ENCODE measurements at regions not wholly inside any gene's neighbourhood (a gene's known extent, or its start where the extent isn't known, plus 50 kb on each side); places are given as distances from the start of the nearest gene placed in this dataset.

DNA sequence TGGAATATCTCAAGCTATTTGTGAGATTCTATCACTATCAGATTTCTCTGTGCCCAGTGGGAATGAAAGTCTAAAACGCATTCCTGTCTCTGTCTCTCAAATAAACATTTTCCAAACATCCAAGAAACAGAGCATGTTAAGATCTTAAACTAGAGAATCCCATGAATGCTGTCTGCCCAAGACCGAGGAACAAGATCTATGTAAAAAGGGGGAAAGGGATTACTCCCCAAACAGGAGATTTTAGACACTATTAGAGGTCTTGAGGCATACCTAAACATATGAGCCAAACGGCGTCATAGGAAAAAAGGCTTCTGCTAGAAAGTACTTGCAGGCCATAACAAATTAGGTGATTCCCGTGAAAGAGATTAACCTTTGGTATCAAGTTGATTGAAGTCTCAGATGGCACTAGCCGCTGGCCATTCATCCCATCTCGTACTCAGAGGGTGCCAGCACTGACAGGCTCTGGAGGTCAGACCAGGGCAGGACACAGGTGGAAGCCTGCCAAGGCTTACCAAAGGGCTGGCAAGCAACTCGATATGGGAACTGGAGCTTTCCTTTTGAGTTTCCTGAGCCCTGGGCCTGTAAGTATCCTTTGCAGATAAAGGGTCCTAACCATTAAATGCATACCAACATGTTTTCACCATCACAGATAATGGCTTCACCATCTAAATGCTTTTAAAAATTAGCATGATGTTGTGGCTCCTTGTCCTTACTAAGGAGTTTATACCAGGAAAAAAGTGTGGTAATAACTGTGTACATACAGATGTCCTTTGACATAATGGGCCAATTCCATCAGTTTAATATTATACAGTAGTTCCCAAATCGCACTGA, 225.2 kb downstream of the FOXO1 start:
- TF ChIP-seq, protein P1, sequence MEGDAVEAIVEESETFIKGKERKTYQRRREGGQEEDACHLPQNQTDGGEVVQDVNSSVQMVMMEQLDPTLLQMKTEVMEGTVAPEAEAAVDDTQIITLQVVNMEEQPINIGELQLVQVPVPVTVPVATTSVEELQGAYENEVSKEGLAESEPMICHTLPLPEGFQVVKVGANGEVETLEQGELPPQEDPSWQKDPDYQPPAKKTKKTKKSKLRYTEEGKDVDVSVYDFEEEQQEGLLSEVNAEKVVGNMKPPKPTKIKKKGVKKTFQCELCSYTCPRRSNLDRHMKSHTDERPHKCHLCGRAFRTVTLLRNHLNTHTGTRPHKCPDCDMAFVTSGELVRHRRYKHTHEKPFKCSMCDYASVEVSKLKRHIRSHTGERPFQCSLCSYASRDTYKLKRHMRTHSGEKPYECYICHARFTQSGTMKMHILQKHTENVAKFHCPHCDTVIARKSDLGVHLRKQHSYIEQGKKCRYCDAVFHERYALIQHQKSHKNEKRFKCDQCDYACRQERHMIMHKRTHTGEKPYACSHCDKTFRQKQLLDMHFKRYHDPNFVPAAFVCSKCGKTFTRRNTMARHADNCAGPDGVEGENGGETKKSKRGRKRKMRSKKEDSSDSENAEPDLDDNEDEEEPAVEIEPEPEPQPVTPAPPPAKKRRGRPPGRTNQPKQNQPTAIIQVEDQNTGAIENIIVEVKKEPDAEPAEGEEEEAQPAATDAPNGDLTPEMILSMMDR (tag by site-specific recombination; IDR thresholded peaks at IDR 0.05) = no peak
- TF ChIP-seq ZNF600 (tag by site-specific recombination; IDR thresholded peaks at IDR 0.05) (no peak), GFI1B (tag by site-specific recombination; IDR thresholded peaks at IDR 0.05) (no peak)
